ENCODE measurements at regions not wholly inside any gene's neighbourhood (a gene's known extent, or its start where the extent isn't known, plus 50 kb on each side); places are given as distances from the start of the nearest gene placed in this dataset.

DNA sequence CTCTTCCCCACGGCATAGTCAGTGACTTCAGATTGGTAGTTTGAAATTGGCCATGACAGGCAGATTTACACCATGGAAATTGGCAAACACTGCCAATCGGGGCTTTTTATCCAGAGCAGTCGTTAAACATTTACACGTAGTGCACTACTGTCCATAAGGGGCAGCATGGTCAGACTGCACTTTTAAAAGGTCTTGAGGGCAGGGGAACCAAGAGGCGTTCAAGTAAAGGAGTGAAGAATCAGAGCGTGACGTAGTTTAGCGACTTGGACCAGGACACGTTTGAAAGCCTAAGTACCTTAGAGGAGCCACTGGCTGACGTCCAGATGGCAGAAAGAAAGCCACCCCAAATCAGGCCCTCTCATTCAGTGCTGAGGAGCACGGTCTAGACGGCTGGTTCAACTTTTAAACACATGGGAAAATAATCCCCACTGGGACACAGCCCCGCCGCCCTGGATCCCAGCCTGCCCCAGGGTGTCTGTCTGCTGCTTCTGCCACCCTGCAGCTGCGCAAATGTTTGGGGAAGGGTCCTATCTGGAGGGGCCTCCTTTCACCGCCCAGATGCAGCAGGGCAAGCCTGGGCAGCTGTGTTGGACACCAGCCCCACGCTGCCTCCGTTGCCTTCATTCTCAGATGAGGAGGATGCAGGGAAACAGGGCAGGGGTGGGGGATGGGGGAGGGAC lies 52.5 kb upstream of the PPP2R5C start:
- no peaks in the 10 kb centered on the region for H3K9me3 Mint-ChIP-seq (ENCODE audit: low read depth)
- no peak for TF ChIP-seq CTCF (IDR thresholded peaks at IDR 0.05)
- H3K27me3 Mint-ChIP-seq (ENCODE audit: low read depth), result no peaks in the 10 kb centered on the region
- H3K4me1 Mint-ChIP-seq (ENCODE audit: low read depth), result peaks cover 13% of the 10 kb centered on the region
- no peak overlapping the region for H3K27ac Mint-ChIP-seq (ENCODE audit: unreplicated experiment)
- H3K4me3 Mint-ChIP-seq (ENCODE audit: unreplicated experiment), result no peak overlapping the region
- DNase-seq (ENCODE audit: low spot score), result no peak
- no peaks in the 10 kb centered on the region for H3K36me3 Mint-ChIP-seq (ENCODE audit: low read depth)

GRCh38 chr14:101709533-101709881 lies 52.0 kb upstream of the PPP2R5C start:
- H3K9me3 Mint-ChIP-seq (ENCODE audit: low read depth), result peaks cover 3% of the 10 kb centered on the region

DNA sequence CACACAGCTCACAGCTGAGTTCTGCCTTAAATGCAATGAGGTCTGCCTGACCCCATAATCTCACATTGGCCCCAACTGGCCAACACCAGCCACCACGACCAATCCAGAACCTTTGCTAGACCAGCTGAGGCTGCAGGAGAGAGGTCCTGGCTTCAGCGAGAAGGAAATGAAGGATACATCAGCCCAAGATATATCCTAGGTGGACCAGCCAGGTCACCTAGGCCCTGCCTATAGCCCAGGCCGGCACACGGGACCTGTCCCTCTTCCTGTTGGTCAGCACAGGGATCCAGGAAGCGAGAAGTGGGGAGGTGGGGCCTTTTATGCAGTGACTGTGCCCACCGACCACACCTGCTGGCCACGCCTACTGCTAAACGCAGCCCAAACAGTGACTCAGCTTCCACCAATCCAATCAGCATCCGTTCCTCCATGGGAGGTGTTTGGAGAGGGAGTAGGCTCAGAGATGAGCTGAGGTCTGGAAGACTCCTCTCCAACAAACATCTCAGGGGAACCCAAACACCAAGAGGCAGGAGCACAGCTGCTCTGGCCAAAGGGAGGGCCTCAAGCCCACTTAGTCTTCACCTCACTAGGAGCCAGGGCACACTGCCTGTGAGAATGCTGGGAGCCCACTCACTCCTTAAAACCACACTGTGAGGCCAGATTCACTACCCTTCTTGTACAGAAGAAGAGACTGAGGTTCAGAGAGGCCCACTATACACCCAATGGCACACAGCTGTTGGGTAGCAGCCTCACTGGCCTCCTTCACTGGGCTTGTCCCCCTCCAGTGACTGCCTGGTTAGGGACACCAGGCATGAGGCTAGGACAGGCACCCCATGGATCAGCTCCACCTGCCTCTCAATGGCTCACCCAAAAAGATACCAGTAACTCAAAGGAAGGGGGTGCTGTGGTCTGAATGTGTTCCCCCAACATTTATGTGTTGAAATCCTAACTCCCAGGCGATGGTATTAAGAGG lies 51.3 kb upstream of the PPP2R5C start:
- Mint-ChIP-seq H3K9me3 (ENCODE audit: low read depth) (peaks cover 3% of the 10 kb centered on the region), H3K27me3 (ENCODE audit: low read depth) (no peaks in the 10 kb centered on the region), H3K4me1 (ENCODE audit: low read depth) (peaks cover 12% of the 10 kb centered on the region), H3K27ac (ENCODE audit: unreplicated experiment) (no peak overlapping the region), H3K36me3 (ENCODE audit: low read depth) (no peaks in the 10 kb centered on the region), H3K4me3 (ENCODE audit: unreplicated experiment) (no peak overlapping the region)
- DNase-seq (ENCODE audit: low spot score), result no peak
- no peak for TF ChIP-seq CTCF (IDR thresholded peaks at IDR 0.05)

More at GRCh38 chr14:101709533-101709881, 52.0 kb upstream of the PPP2R5C start:
- no peak for TF ChIP-seq CTCF (IDR thresholded peaks at IDR 0.05)
- no peak for DNase-seq (ENCODE audit: low spot score)
- no peaks in the 10 kb centered on the region for H3K36me3 Mint-ChIP-seq (ENCODE audit: low read depth)
- H3K4me3 Mint-ChIP-seq (ENCODE audit: unreplicated experiment), result no peak overlapping the region
- peaks cover 13% of the 10 kb centered on the region for H3K4me1 Mint-ChIP-seq (ENCODE audit: low read depth)
- H3K27ac Mint-ChIP-seq (ENCODE audit: unreplicated experiment), result no peak overlapping the region
- no peaks in the 10 kb centered on the region for H3K27me3 Mint-ChIP-seq (ENCODE audit: low read depth)

- Mint-ChIP-seq H3K36me3 (ENCODE audit: low read depth) (no peaks in the 10 kb centered on the region), H3K9me3 (ENCODE audit: low read depth) (peaks cover 3% of the 10 kb centered on the region), H3K4me3 (ENCODE audit: unreplicated experiment) (no peak overlapping the region), H3K4me1 (ENCODE audit: low read depth) (peaks cover 9% of the 10 kb centered on the region), H3K27me3 (ENCODE audit: low read depth) (no peaks in the 10 kb centered on the region), H3K27ac (ENCODE audit: unreplicated experiment) (no peak overlapping the region)
- DNase-seq (ENCODE audit: low spot score), result no peak
- no peak for TF ChIP-seq CTCF (IDR thresholded peaks at IDR 0.05)
These were observed 50.3 kb upstream of the PPP2R5C start for GRCh38 chr14:101711041-101711856.
